ENCODE measurements at regions not wholly inside any gene's neighbourhood (a gene's known extent, or its start where the extent isn't known, plus 50 kb on each side); places are given as distances from the start of the nearest gene placed in this dataset.

DNA sequence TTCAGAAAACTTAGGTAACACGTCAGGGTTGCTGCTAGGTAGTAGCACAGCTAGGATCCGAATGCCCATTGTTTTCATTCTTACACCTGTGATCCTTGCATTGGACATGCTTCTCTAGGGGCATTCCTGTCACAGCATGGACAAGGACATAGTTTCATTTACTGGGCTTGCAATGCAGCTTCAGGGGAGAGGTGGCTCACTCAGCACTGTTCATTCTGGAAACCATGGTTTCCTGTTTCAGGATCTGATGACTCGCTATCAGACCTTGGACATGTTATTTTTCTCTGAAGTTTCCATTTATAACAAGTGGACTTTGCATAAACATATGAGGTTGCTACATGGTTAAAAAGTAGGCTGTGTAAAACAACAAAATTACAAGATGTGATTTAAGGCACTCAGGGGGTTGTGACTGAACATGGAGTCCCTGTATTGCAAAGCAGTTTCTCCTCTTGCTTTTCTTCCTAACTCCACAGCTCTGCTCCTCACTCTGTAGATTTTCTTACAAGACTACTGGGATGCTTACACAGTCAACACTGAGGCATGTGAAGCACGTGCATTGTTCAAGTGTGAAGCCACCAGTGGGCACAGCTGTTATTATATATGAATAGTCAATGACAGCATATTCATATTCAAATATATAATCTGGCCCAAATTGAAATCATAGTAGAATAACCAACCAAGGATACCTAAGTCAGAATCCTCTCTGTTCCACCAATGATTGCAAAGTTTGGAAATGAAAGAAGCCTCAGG, 66.1 kb upstream of the STK32A start:
- no peak for DNase-seq (ENCODE audit: low read depth, low spot score)

DNA sequence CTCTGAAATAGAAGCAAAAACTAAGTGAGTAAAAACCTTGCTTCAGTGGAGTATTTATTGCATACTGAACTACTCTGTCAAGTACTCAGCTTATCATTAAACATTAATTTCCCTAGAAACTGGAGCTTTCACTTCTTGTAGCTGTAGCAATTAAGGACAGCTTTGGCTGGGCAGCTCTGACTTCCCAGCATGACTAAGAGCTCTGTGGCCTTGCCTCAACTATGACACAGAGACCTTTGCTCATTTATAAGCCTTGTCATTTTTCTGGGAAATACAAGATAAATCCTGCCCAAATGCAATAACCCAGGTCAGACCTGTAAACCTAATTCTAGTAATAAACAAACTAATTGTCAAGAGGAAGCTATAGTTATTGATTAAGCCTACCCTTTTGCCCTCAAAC, 65.4 kb upstream of the STK32A start:
- no peak for DNase-seq (ENCODE audit: low read depth, low spot score)

DNA sequence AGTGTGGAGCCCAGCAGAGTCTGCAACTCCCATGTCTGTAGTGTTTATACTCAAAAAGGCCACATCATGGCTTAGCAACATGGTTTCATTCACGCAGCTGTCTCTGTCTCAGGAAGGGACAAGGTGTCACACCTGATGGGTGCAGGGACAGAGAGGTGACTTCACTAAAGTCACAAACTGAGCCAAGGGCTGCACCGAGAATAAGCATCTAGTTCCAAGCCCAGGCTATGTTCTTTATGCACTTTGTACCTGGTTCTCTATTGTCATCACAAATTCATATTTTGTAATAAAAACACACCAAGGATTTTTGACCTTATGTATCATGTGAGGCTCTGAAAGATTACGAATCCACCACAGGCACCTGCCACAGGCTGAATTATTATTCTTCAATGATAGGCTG, 64.9 kb upstream of the STK32A start:
- DNase-seq (ENCODE audit: low read depth, low spot score), result no peak

DNA sequence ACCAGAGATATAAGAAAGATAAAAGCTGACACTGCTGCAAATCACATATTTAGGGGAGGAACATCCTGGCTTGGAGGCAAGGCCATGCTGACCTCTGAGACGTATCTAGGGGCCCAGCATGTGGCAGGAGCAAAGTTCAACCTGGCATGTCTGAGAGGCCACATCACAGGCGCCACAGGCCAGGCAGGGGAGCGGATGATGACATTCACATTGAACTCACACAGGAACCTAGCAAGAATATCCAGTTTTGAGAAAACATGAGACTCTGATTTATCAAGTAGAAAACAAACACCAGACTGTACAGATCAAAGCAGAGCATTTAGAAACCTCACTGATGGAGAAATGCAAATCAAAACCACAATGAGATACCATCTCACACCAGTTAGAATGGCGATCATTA, 64.2 kb upstream of the STK32A start:
- no peak for DNase-seq (ENCODE audit: low read depth, low spot score)

DNA sequence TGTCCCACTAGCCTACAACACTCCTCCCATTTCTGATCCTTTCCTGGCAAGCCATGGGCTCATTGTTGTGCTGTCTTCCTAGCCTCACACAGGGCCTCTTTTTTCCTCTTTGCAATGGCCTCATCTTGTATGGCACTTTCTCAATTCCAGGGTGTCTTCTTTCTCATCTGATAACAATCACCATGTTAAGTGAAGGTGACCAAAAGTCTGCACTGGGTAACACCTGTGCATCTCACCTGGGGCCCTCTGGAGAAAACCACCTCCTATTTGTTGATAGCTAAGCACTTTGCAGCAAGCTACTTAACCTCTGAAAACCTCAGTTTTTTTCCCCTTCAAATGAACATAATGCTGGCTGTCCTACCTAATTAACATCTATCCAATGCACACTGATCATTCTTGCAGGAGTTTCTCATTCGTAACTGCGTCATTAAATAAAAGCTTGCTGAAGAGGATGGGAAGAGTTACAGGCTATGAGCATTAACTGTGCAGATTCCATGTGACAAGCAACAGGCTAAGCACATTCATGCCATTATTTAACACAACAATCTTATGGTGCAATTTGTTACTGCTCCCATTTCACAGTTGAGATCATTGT, 60.1 kb upstream of the STK32A start:
- DNase-seq (ENCODE audit: low read depth, low spot score), result no peak

DNA sequence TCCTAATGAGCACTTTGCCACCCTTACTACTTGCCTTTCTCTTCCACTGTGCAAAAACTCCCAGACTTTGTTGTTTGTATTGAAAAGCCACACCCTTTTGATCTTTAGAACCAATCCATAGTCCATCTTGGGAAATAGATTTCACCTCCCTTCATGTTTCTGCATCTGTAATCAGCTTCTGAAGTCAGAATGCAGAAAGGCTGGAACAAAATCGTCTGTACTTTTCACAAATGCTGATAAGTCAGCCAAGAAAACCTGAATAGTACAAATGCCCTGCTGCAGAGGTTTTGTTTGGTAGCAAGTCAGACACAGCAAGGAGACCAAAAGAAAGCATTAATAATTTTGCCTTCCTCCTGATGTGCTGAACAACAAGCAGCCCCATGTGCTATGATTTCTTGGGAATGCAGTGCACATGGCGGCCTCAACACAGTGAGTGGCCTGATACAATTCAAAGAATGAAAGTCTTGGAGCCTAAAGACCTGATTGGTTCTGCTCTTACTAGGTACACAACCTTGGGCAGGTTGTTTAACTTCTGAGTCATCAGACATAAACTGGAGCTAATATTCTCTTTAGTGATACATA, 59.2 kb upstream of the STK32A start:
- DNase-seq (ENCODE audit: low read depth, low spot score), result no peak

DNA sequence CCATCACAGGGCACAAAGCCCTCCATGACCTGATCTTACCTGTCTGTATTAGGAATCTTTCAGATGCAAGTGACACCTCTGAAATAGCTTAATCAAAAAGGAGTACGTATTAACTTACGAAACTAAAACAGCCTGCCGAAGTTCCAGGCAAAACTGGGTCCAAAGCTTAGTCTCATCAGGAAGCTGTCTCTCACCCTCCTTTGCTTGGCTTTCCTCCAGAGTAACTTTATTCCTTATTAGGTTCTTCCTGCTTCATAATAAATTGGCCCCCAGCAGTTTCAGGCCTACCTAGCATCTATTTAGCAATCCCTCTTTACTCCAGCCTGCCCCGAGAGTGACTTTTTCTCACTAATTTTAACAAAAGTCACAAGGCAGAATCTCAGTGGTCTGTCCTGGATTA, 58.4 kb upstream of the STK32A start:
- no peak for DNase-seq (ENCODE audit: low read depth, low spot score)

DNA sequence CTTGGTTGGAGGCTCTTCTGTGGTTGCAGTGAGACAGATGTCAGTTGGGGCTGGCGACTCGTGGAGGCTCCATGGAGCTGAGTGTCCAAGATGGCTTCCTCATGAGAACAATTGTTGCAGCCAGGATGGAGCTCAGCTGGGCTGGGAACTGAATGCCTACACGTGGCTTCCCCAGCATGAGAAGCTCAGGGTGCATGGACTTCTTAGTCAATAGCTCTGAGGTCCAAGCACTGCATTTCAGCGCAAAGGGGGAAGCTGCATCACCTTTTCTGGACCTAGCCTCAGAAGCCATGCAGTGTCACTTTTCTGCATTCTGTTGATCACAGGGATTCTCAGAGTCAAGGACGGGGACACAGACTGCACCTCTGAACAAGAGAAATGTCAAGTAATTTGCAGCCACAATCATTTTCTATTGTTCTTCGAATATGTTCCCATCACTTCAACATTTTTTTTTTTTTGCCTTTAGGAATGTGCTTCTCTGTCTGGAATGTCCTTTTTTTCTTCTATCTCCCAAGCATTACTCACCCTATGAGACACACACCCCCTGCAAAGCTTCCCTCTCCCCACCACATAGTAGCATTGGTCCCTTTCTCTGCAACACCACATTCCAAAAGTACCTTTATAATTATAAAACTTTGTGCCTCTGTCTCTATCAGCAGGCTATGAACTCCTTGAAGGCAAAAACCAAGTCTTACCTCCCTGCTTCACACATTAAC, 57.5 kb upstream of the STK32A start:
- DNase-seq (ENCODE audit: low read depth, low spot score), result no peak

DNA sequence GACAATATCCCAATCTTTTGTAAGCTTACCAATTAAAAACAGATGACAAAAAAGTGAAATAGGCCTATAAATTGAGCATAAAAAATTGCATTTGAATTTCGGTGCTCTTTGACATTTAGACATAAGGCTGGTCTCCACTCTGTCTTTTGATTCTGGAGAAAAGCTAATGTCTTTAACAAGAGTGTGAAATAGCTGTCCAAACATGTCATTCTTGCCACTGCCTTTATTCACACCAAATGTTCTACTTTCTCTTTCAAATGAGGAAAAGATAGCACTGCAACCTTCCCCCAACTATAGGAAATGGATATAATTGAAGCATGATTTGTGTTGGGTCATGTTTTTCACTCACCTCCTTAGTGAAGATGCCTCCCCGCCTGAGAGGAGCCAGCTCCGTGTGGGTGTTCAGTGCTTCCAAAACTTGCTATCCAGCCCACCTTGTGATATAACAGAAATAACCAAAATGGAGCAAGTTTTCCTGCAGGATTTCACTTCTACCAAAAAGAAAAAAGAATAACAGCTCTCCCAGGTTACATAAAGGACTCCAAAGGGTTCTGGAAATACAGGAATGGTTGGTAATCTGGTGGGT, 55.2 kb upstream of the STK32A start:
- no peak for DNase-seq (ENCODE audit: low read depth, low spot score)

DNA sequence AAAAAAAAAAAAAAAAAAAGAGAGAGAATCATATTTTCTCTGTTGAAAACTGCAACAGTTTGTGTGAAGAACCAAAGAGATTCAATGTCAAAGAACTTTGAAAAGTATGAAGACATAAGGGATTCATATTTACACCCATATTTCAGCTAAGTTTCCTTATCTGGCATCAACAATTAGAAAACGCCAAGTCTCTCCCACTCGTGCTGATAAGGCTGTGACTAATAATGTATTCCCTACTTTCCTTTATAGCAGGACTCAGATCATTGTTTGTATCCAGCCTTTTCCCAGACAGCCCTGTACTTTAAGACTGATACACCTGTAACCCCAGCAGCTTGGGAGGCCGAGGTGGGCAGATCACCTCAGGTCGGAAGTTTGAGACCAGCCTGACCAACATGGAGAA, 54.1 kb upstream of the STK32A start:
- DNase-seq (ENCODE audit: low read depth, low spot score), result no peak
